Spleen (tissue), 7 donors: ENCODE measurements at regions not wholly inside any gene's neighbourhood (a gene's known extent, or its start where the extent isn't known, plus 50 kb on each side); places are given as distances from the start of the nearest gene placed in this dataset.

Experiments
- POLR2A ChIP-seq, 3 donors: fragments of 450-650 bp; IDR thresholded peaks; one replicate each; pipeline ENCODE4 v1.5.1; 2017; ENCODE audit warnings: antibody characterized with exemption in 3 of 3, mild to moderate bottlenecking in 1 of 3
- POLR2AphosphoS5 ChIP-seq, 3 donors: sonication (generic); formaldehyde crosslinking; IDR thresholded peaks; one replicate each; pipeline ENCODE4 v1.5.1; 2017; ENCODE audit warnings: antibody characterized with exemption in 3 of 3
- TF ChIP-seq, protein P1 (sequence below), 11 experiments: fragments of 200-600 bp in 7 of 11; fragments of 450-650 bp in 4 of 11; sonication (generic) in 4 of 11; IDR thresholded peaks in 8 of 11; conservative IDR thresholded peaks in 3 of 11; 1 replicate in 7 of 11; 2 replicates in 4 of 11; pipeline versions ENCODE4 v1.4.0 to v1.8.0; 2016 to 2021; ENCODE audit warnings: antibody characterized with exemption in 11 of 11, inconsistent platforms in 4 of 11, mild to moderate bottlenecking in 1 of 11
- donor health status: DM: no; HTN: no; CAD: no; lungs with moderate emphysema.
- donor health status: DM: no; HTN: no; CAD: no.
- donor health status: DM: no; HTN: no; CAD: no.

- no peak for TF ChIP-seq POLR2A (IDR thresholded peaks at IDR 0.05)
- TF ChIP-seq, protein P1, sequence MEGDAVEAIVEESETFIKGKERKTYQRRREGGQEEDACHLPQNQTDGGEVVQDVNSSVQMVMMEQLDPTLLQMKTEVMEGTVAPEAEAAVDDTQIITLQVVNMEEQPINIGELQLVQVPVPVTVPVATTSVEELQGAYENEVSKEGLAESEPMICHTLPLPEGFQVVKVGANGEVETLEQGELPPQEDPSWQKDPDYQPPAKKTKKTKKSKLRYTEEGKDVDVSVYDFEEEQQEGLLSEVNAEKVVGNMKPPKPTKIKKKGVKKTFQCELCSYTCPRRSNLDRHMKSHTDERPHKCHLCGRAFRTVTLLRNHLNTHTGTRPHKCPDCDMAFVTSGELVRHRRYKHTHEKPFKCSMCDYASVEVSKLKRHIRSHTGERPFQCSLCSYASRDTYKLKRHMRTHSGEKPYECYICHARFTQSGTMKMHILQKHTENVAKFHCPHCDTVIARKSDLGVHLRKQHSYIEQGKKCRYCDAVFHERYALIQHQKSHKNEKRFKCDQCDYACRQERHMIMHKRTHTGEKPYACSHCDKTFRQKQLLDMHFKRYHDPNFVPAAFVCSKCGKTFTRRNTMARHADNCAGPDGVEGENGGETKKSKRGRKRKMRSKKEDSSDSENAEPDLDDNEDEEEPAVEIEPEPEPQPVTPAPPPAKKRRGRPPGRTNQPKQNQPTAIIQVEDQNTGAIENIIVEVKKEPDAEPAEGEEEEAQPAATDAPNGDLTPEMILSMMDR (IDR thresholded peaks at IDR 0.05 in 8 of 11, conservative IDR thresholded peaks at IDR 0.05 in 3 of 11), result no peak
- TF ChIP-seq POLR2AphosphoS5 (IDR thresholded peaks at IDR 0.05), result no peak
These were observed 180.8 kb downstream of the VAPA start for GRCh38 chr18:10094655-10095054.
